ENCODE measurements at regions not wholly inside any gene's neighbourhood (a gene's known extent, or its start where the extent isn't known, plus 50 kb on each side); places are given as distances from the start of the nearest gene placed in this dataset.

GRCh38 chr4:134089885-134090284 is 111.7 kb downstream of the PABPC4L start:
- TF ChIP-seq CTCF (IDR thresholded peaks at IDR 0.05) (no peak), ZFX (IDR thresholded peaks at IDR 0.05; ENCODE audit: borderline replicate concordance) (no peak)

All from 22Rv1 (cell line).